ENCODE measurements at regions not wholly inside any gene's neighbourhood (a gene's known extent, or its start where the extent isn't known, plus 50 kb on each side); places are given as distances from the start of the nearest gene placed in this dataset.

DNA sequence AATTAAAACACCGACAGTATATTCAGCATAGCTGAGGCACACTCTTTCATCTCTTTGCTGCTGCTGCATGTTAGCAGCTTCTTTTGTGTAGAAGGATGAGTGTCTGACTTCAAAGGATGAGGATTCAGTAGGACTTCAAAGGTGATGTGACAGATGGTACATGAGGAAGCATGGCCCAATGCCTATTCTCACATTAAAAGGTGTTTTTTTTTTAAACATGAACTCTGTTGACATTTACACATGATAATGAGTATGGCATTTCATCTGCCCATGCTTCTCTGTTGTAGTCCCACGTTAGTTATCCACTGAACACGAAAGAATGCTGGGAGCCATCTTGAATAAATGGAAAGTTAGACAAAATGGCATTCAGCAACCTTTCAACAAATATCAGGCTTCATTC lies 1950.8 kb upstream of the PIK3C3 start:
- TF ChIP-seq, protein P1, sequence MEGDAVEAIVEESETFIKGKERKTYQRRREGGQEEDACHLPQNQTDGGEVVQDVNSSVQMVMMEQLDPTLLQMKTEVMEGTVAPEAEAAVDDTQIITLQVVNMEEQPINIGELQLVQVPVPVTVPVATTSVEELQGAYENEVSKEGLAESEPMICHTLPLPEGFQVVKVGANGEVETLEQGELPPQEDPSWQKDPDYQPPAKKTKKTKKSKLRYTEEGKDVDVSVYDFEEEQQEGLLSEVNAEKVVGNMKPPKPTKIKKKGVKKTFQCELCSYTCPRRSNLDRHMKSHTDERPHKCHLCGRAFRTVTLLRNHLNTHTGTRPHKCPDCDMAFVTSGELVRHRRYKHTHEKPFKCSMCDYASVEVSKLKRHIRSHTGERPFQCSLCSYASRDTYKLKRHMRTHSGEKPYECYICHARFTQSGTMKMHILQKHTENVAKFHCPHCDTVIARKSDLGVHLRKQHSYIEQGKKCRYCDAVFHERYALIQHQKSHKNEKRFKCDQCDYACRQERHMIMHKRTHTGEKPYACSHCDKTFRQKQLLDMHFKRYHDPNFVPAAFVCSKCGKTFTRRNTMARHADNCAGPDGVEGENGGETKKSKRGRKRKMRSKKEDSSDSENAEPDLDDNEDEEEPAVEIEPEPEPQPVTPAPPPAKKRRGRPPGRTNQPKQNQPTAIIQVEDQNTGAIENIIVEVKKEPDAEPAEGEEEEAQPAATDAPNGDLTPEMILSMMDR (IDR thresholded peaks at IDR 0.05), result no peak
- no peak for TF ChIP-seq POLR2A (IDR thresholded peaks at IDR 0.05)
